HUDEP-2 (cell line): ENCODE measurements at regions not wholly inside any gene's neighbourhood (a gene's known extent, or its start where the extent isn't known, plus 50 kb on each side); places are given as distances from the start of the nearest gene placed in this dataset.
"Not testable (repeated sequence)": the region's sequence is repeated elsewhere in the genome, so short reads cannot be mapped to it uniquely, and the experiment has no call there.

Source experiments
- DNase-seq, 76 experiments: peaks; one replicate each; lab custom pipeline; 2025; ENCODE audit not compliant: unreplicated experiment in 76 of 76; lab: John Stamatoyannopoulos, UW

DNA sequence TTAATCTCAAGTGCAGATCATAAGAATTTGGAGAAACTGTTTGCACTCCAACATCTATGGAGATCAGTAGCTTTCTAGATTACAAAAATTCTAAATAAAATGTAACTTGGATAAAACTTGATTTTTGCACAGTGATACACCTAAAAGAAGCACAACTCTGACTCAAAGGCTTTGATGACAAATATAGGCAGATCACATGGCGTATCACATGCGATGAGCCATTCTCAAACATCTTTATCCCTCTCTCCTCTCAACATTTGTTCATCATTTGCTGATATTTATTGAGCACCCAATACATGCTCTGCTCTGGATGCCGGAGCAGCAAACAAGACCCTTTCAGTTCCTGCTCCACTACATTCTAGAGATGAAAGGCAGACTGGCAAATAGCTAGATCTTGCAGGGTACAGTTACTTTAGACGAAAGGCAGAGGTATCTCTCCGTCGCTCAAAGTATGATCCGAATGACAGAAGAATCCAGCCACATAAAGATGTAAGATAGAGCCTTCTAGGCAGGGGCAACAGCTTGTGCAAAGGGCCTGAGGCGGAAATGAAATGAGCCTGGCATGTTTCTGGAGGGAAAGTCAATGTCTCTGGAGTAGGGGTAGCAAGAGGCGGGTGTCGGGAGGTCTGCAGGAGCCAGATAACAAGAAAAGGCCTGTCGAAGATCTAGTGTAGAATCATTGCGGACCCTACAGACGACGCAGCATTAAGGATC, 145.8 kb upstream of the ERRFI1 start:
- DNase-seq = no peak

DNA sequence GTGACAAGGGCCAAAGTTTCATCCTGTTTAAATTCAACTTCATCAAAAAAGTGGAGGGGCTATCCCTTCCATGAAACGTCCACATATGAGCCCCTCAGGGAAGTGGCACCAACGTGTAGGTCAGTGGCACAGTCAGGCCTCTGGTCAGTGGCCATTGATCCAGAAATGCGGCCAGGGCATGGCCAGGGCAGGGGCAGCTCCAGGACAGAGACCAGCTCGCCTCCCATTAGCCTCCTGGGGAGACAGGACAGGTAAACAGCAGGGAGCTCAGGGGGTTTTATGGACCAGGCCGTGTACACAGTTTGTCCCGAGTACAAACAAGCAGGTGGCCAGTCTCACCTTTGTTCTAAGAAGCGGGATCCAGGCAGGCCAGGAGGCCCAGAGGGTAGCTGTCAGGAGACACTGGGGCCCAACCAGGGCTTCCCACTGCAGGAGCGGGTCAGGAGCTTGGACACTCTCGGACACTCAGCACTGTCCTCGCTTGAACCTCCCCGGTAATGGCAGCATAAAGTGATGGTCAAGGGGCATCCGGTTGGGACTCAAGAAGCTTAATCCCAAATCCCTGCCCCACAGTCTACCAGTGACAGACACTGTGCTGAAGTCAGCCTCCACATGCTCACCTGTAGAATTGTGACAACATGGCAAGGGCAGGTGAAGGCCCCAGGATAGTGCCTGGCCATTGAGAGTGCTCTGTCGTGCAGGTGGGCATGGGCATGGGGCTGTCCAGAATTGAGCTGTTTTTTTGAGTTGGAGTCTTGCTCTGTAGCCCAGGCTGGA, 144.1 kb upstream of the ERRFI1 start:
- no peak for DNase-seq

DNA sequence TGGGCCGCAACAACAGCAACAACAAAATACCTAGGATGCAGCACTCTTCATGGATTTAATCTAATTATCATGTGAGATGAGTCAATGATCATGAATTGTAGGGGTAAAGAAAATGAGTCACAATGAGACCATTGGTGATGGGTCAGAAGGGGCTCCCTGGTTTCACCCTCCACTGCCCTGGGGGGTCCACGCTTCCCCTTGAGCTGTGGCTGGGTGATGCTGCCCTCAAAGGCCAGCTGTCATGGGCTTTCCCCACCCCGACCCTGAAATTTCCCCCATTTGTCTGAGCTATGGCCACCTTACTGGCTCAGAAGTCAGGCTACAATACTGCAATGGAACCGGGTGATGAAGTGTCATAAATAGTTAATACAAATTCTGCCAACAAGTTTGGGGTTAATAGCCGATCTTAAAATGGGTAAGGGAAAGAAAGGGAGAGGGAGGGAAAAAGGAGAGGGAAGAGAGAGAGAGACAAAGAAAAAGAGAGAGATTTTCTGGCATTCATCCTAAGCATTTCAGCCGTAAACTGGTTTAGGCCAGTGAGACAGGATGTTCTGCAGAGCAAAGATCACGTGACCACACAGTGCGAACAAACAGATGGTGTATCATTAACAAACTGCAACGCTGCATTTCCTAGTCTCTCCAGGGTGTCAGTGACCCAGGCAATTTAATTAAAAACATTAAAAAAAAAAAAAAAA, 143.4 kb upstream of the ERRFI1 start:
- DNase-seq = peak in 2 of 76 experiments; percentile 6 to 16

DNA sequence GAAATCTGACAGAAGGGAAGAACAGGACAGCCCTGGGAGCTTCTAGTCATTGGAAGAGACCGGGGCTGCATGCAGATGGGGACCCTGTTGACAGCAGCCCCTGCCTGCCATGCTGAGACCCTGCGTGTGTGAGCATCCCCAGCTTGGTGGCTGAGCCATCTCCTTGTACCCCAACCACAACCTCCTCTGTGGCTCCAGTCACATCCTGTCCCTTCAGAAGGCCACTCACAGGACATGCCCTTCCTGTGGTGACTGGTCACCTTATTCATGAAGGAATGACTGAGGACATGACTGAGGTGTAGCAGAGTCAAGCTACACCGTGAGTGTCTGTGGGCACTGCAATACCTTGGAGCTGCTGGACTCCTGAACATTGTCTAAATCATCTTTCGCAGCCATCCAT, 141.8 kb upstream of the ERRFI1 start:
- no peak for DNase-seq

DNA sequence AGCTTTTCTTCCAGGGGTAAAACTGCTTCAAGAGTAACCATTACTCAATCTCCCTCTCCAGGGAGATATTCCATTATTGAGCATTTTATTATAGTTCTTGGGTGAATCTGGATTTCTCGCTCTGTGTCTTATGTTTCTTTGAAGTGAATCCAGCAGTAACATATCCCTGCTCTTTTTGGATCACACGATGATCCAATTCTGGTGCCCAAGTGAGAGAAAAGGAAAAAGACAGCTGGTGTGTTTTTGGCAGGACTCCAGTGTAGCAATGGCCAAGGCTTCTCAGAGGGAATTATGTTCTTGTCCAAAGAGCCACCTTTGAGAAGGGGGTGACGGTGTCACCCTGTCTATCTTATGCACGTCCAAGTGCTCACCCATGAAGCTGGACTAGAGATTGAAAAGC, 140.3 kb upstream of the ERRFI1 start:
- no peak for DNase-seq

DNA sequence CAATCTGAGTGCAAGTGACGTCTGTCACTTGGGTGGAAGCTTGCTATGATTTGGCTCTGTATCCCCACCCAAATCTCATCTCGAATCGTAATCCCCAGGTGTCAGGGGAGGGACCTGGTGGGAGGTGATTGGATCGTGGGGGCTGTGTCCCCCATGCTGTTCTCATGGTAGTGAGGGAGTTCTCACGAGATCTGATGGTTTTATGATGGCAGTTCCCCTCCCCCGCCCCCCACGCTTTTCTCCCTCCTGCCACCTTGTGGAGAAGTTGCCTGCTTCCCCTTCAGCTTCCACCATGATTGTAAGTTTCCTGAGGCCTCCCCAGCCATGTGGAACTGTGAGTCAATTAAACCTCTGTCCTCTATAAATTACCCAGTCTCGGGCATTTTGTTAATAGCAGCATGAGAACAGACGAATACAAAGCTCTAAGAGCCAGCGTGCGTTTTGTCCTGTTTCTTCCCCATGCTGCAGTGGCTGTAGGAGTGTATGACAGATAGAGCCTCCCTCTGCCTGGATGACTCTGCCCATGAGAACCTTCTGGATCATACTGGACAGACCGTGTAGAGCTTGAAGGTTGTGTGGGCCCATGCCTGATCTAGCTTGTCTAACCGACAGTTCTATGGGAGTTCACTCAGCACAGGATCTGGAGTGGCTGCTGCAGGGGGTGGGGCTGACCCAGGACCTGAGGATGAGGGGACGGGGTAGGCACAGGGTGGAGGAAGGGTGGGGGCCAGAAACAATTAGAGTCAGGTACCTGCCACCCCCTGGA, 139.7 kb upstream of the ERRFI1 start:
- DNase-seq = peak in 6 of 76 experiments; percentile 2 to 23 (median 12)

DNA sequence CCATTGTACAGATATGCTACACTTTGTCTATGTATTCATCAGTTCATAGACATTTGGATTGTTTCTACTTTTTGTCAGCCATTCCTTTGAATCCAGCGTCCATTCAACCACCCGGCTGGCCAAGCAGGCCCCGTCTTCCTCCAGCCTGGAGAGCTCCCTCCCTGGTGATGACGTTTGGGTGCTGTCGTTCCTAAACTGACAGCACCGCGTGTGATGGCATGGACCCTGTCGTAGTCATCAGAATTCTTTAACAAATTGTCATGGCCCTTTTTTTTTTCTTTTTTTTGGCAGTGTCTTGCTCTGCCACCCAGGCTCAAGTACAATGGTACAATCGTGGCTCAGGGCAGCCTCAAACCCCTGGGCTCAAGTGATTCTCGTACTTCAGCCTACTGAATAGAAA, 138.6 kb upstream of the ERRFI1 start:
- DNase-seq = no peak

DNA sequence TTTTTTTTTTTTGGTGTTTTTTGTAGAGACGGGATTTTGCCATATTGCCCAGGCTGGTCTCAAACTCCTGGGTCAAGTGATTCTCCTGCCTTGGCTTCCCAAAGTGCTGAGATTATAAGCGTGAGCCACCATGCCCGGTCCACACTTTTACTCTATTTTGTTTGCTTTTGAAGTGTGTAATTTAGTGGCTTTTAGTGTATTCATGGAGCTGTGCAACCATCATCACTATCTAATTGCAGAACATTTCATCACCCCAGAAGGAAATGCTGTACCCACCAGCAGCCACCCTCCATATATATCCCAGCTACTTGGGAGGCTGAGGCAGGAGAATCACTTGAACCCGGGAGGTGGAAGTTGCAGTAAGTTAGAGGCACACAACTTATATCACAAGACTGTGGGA, 136.9 kb upstream of the ERRFI1 start:
- DNase-seq = no peak

DNA sequence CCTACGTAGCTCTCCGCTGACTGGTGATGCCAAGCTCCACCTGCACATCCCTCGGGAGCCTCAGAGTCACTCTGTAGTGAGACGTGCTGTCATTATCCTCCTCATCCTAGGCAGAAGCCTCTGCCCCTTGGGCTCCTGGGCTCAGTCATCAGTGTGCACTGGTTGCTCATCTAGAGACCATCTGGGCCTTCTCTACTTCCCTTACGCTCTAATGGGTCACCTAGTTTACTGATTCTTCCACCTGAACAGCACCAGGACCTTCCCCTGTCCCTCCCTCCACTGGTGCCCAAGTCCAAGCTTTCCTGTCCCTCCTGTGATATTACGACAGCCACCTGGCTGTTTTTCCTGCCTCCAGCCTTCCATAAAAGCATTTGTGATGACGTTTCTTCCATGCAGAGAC, 136.1 kb upstream of the ERRFI1 start:
- DNase-seq = no peak

DNA sequence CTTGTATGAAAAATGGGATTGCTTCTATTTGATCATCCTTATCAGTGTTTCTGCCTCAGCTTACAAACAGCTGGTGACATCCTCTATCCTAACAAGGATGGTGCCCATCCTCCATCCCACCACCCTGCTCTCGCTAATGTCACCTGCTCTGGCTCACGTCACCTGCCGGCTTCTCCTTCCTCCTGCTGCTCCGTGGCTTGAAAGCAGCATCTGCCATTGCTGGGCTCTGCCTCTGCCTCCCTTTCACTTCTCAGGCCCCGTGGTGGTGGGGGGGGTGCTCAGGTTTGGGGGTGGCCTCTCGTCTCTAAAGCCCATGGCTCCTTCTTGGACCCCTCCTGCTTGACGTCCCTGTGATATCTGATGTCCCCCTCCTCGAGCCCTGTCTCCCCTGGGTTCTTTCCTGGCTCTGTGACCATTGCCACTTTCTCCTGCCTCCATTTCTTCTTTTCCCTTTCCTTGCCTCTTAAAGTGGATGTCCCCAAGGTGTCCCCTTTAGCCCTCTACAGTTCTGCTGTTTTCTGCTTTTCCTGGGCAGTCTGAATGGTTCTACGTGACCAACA, 135.5 kb upstream of the ERRFI1 start:
- no peak for DNase-seq

DNA sequence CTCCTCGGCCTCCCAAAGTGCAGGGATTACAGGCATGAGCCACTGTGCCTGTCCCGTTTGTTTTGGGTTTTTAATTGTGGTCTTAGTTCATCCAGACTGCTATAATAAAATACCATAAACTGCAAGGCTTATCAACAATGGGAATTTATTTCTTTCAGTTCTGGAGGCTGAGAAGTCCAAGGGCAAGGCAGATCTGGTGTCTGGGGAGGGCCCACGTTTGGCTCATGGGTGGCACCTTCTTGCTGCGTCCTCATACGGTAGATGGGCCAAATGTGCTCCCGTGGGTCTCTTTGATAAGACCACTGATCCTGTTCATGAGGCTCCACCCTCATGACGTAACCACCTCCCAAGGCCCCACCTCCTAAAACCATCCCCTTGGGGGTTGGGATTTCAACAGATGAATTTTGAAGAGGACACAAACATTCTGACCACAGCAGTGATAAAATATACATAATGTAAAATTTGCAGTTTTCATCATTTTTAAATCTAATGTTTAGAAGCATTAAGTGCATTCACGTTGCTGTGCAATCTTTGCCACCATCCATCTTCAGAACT, 133.4 kb upstream of the ERRFI1 start:
- no peak for DNase-seq

DNA sequence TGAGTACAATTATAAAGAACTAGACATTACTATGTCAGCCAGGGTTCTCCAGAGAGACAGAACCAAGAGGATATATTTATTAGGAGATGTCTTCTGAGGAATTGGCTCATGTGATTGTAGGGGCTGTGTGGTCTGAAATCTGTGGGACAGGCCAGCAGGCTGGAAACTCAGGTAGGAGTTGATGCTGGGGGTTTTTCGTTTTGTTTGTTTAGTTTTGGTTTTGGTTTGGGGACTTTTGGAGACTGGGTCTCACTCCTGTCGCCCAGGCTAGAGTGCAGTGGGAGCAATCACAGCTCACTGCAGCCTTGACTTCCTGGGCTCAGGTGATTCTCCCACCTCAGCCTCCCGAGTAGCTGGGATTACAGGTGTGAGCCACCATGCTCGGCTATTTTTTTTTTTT, 132.9 kb upstream of the ERRFI1 start:
- no peak for DNase-seq

DNA sequence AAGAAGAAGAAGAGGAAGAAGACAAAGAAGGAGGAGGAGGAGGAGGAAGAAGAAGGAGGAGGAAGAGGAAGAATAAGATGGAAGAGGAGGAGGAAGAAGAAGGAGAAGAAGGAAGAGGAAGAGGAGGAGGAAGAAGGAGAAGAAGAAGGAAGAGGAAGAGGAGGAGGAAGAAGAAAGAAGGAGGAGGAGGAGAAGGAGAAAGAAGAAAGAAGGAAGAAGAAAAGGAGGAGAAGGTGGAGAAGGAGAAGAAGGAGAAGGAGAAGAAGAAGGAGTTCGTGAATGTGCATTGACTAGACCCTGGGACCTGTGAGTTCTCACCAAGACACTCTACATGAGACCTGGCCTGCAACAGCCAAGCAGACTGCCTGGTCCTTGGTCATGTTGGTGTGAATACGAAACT, 131.7 kb upstream of the ERRFI1 start:
- DNase-seq = no peak

DNA sequence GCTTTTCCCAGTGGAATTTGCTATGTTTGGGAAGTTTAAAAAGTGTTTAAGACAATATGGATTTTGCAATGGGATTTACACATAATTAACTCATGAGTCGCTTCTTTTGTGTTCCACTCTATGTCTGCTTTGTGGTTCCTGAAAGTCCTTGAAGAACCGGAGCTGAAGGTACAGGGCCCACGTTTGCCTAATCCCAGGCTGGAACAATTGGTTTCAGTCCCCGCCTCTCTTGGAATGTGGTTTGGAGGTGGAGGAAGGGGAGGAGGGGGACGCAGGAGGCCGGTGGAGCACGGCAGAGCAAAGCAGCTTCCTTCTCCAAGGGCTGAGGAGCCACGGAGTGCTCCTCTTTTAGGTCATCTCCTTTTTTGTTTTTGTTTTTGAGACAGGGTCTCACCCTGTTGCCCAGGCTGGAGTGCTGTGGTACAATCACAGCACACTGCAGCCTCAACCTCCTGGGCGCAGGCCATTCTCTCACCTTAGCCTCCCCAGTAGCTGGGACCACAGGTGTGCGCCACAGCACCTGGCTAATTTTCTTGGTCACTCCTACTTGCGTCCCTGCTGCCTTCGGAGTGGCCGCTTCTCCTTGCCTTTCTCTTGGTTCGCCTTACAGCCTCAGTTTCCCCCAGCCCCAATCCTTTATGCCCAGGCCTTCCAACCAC, 129.5 kb upstream of the ERRFI1 start:
- no peak for DNase-seq

DNA sequence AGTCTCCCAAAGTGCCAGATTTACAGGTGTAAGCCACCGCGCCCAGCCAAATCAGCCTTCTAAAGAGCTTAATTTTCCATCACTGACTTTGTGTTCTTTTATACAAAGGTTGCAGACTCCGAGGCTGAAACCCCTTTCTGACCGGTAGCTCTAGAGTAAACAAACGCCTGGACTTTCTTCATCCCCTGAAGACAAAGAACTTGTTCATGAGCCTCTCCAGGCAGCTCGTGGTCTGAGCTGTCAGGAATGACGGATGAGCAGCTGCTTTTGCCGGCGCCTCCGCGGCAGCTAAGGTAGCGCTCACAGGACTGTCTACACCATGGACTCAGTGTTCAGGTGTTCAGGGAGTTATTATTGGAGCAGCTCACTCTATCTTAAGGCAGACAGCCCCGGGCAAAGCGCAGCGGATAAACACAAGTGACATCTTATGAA, 128.5 kb upstream of the ERRFI1 start:
- no peak for DNase-seq

DNA sequence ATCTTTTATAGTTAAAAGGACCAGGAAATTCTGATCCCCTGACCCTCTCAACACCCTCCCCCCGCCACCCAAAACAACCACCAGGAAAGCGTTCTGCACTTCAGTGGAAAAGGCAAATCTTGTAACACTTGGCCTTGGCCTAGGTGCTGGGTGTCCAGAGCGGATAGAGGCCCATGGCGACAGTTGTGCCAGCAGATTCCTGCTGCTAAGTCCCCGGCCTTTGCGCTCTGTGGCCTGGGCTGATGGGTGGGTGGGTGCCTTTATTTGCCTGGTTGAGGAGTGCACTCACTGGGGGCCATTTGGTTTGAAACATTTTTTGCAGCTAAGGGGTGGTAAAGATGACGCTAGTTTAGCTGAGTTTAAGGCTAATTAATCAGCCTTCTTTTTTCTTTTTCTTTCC, 127.9 kb upstream of the ERRFI1 start:
- no peak for DNase-seq

DNA sequence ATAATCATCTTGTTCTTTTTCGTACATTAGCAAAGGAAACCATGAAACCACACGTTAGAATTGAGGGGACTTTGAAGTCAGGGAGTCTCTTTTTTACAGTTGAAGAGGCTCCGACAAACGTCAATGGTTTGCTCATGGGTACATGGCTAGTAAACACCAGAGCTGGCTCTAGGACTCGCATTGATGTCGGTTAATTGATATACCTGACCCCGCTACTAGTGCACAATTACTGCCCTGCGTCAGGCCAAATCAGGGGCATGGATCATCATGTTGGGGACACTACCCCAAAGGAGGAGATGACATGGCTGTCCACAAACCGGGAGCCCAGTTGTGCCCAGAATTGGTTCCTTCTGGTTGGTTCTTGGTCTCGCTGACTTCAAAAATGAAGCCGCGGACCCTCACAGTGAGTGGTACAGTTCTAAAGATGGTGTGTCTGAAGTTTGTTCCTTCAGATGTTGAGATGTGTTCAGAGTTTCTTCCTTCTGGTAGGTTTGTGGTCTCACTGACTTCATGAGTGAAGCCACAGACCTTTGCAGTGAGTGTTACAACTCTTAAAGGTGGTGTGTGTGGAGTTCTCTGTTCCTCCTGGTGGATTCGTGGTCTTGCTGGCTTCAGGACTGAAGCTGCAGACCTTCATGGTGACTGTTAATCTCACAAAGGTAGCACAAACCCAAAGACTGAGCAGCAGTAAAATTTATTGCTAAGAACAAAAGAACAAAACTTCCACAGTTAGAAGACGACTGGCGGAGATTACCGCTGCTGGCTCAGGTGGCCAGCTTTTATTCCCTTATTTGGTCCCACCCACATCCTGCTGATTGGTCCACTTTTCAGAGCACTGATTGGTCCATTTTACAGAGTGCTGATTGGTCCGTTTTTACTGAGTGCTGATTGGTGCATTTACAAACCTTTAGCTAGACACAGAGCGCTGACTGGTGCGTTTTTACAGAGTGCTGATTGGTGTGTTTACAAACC, 126.9 kb upstream of the ERRFI1 start:
- no peak for DNase-seq

DNA sequence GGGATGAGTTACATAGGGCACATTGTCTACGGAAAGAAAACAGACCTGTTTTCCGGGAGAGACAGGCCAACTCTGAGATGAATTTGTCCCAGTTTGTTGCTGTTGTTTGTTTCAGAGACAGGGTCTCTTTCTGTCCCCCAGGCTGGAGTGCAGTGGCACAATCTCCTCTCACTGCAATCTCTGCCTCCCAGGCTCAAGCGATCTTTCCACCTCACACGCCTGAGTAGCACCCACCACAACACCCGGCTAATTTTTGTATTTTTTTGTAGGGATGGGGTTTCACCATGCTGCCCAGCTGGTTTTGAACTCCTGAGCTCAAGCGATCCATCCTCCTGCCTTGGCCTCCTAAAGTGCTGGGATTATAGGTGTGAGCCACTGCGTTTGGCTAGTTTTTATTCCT, 125.5 kb upstream of the ERRFI1 start:
- no peak for DNase-seq

DNA sequence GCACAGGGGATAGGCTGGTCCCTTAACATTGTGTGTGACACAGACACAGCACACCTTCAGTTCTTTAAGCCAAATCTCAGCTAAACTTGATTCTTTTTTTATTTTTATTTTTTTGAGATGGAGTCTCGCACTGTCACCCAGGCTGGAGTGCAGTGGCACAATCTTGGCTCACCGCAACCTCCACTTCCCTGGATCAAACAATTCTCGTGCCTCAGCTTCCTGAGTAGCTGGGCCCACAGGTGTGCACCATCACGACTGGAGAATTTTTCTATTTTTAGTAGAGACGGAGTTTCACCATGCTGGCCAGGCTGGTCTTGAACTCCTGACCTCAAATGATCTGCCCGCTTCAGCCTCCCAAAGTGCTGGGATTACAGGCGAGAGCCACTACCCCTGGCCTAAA, 123.6 kb upstream of the ERRFI1 start:
- DNase-seq = not testable (repeated sequence)
